NCI-H460 (cell line): ENCODE measurements at regions not wholly inside any gene's neighbourhood (a gene's known extent, or its start where the extent isn't known, plus 50 kb on each side); places are given as distances from the start of the nearest gene placed in this dataset.
"Not testable (repeated sequence)": the region's sequence is repeated elsewhere in the genome, so short reads cannot be mapped to it uniquely, and the experiment has no call there.

Experiments used
- DNase-seq: peaks from one replicate; pipeline ENCODE4 v3.0.0-alpha.2; 2016; ENCODE audit warnings: low read depth; ENCODE audit errors: extremely low read depth

GRCh38 chr5:10133830-10134229 lies 115.9 kb downstream of the ATPSCKMT start:
- peak; percentile 11 for DNase-seq

GRCh38 chr5:10130881-10131280 lies 118.8 kb downstream of the ATPSCKMT start:
- DNase-seq: no peak

GRCh38 chr5:10126900-10127299 lies 122.8 kb downstream of the ATPSCKMT start:
- DNase-seq: no peak

- no peak for DNase-seq
Measured at GRCh38 chr5:10125116-10125515, 124.6 kb downstream of the ATPSCKMT start.

GRCh38 chr5:10124287-10124686 lies 125.4 kb downstream of the ATPSCKMT start:
- no peak for DNase-seq

- no peak for DNase-seq
Measured at GRCh38 chr5:10123254-10123989, 126.3 kb downstream of the ATPSCKMT start.

GRCh38 chr5:10122076-10122726 lies 127.5 kb downstream of the ATPSCKMT start:
- DNase-seq: no peak

- no peak for DNase-seq
Measured at GRCh38 chr5:10120934-10121333, 128.8 kb downstream of the ATPSCKMT start.

GRCh38 chr5:10118150-10118549 lies 131.5 kb downstream of the ATPSCKMT start:
- no peak for DNase-seq

GRCh38 chr5:10116594-10116993 lies 133.1 kb downstream of the ATPSCKMT start:
- DNase-seq: no peak

- DNase-seq: no peak
Measured at GRCh38 chr5:10115669-10116068, 134.0 kb downstream of the ATPSCKMT start.

GRCh38 chr5:10111571-10111970 lies 138.1 kb downstream of the ATPSCKMT start:
- peak; percentile 11 for DNase-seq

- no peak for DNase-seq
Measured at GRCh38 chr5:10110228-10110627, 139.5 kb downstream of the ATPSCKMT start.

- DNase-seq: no peak
Measured at GRCh38 chr5:10109299-10109698, 140.4 kb downstream of the ATPSCKMT start.

- no peak for DNase-seq
Measured at GRCh38 chr5:10106806-10107205, 142.9 kb downstream of the ATPSCKMT start.

- DNase-seq: no peak
Measured at GRCh38 chr5:10106285-10106684, 143.4 kb downstream of the ATPSCKMT start.

GRCh38 chr5:10102706-10103497 lies 146.8 kb downstream of the ATPSCKMT start:
- DNase-seq: no peak

GRCh38 chr5:10102235-10102634 lies 147.5 kb downstream of the ATPSCKMT start:
- DNase-seq: not testable (repeated sequence)

GRCh38 chr5:10099548-10099947 lies 150.1 kb downstream of the ATPSCKMT start:
- no peak for DNase-seq

GRCh38 chr5:10091701-10092100 lies 158.0 kb downstream of the ATPSCKMT start:
- DNase-seq: no peak

- no peak for DNase-seq
Measured at GRCh38 chr5:10090074-10090473, 159.6 kb downstream of the ATPSCKMT start.

GRCh38 chr5:10085185-10085584 lies 164.5 kb downstream of the ATPSCKMT start:
- DNase-seq: no peak
